ENCODE measurements at regions not wholly inside any gene's neighbourhood (a gene's known extent, or its start where the extent isn't known, plus 50 kb on each side); places are given as distances from the start of the nearest gene placed in this dataset.

GRCh38 chr5:61981886-61982285 lies 324.1 kb upstream of the KIF2A start:
- DNase-seq, result no peak

GRCh38 chr5:61991430-61991829 lies 314.6 kb upstream of the KIF2A start:
- no peak for DNase-seq

- DNase-seq, result no peak
These were observed 314.1 kb upstream of the KIF2A start for GRCh38 chr5:61991866-61992265.

GRCh38 chr5:61993295-61993927 lies 312.6 kb upstream of the KIF2A start:
- DNase-seq, result no peak

- no peak for DNase-seq
These were observed 311.8 kb upstream of the KIF2A start for GRCh38 chr5:61994171-61994570.

GRCh38 chr5:61995486-61995885 lies 310.5 kb upstream of the KIF2A start:
- no peak for DNase-seq

GRCh38 chr5:61999371-61999770 lies 306.6 kb upstream of the KIF2A start:
- no peak for DNase-seq

- no peak for DNase-seq
These were observed 305.4 kb upstream of the KIF2A start for GRCh38 chr5:62000646-62001045.

- DNase-seq, result no peak
These were observed 304.4 kb upstream of the KIF2A start for GRCh38 chr5:62001640-62002039.

- no peak for DNase-seq
These were observed 303.6 kb upstream of the KIF2A start for GRCh38 chr5:62002436-62002835.

- no peak for DNase-seq
These were observed 300.5 kb upstream of the KIF2A start for GRCh38 chr5:62005551-62005950.

- no peak for DNase-seq
These were observed 298.5 kb upstream of the KIF2A start for GRCh38 chr5:62007457-62007856.

- no peak for DNase-seq
These were observed 294.8 kb upstream of the KIF2A start for GRCh38 chr5:62011089-62011664.

- DNase-seq, result no peak
These were observed 288.9 kb upstream of the KIF2A start for GRCh38 chr5:62017092-62017491.

GRCh38 chr5:62029303-62029702 lies 276.7 kb upstream of the KIF2A start:
- no peak for DNase-seq

- DNase-seq, result no peak
These were observed 275.7 kb upstream of the KIF2A start for GRCh38 chr5:62030326-62030725.

GRCh38 chr5:62038024-62038423 lies 268.0 kb upstream of the KIF2A start:
- DNase-seq, result no peak

- no peak for DNase-seq
These were observed 264.8 kb upstream of the KIF2A start for GRCh38 chr5:62041156-62041756.

- DNase-seq, result no peak
These were observed 264.0 kb upstream of the KIF2A start for GRCh38 chr5:62042007-62042406.

GRCh38 chr5:62043289-62044280 lies 262.4 kb upstream of the KIF2A start:
- DNase-seq, result no peak

GRCh38 chr5:62044989-62045388 lies 261.0 kb upstream of the KIF2A start:
- DNase-seq, result no peak

- no peak for DNase-seq
These were observed 259.8 kb upstream of the KIF2A start for GRCh38 chr5:62046191-62046590.

GRCh38 chr5:62051747-62052146 lies 254.3 kb upstream of the KIF2A start:
- DNase-seq, result no peak

- no peak for DNase-seq
These were observed 246.0 kb upstream of the KIF2A start for GRCh38 chr5:62059960-62060359.

Data from stimulated activated naive CD4-positive, alpha-beta T cell treated with Interleukin-2 at 50 U/mL for 16 hours (primary cell).